ENCODE measurements at regions not wholly inside any gene's neighbourhood (a gene's known extent, or its start where the extent isn't known, plus 50 kb on each side); places are given as distances from the start of the nearest gene placed in this dataset.

GRCh38 chr1:208318150-208318734 lies 74.1 kb upstream of the PLXNA2 start:
- TF ChIP-seq CTCF (IDR thresholded peaks at IDR 0.05; ENCODE audit: insufficient read depth, low read depth, low read length) (no peak), EZH2 (IDR thresholded peaks at IDR 0.05; ENCODE audit: insufficient read depth, low read length) (no peak)
